IMR-90 (cell line): ENCODE measurements at regions not wholly inside any gene's neighbourhood (a gene's known extent, or its start where the extent isn't known, plus 50 kb on each side); places are given as distances from the start of the nearest gene placed in this dataset.
A peak's percentile ranks its signal among the peaks of the same experiment; 100 is the strongest.

ENCODE experiments used
- ATAC-seq: fragments of 200-7000 bp; cut with Tn5 transposase; 2 replicates; pipeline ENCODE4 v1.9.1; 2020; ENCODE audit warnings: low read depth, mild to moderate bottlenecking, moderate library complexity
- BruUV-seq: library from RNA; stranded (reverse); fragments of 400-500 nt; replicated peaks from 2 replicates; lab custom pipeline; 2021; lab: Mats Ljungman, UMichigan
- CTCF ChIA-PET: fragments of 300-600 bp; formaldehyde crosslinking; extraction: SDS; loops from one replicate; lab custom pipeline; 2021; ENCODE audit warnings: antibody characterized with exemption; lab: Yijun Ruan, JAX
- POLR2A ChIA-PET: fragments of 300-600 bp; sonication (Branson Sonifier 250); formaldehyde crosslinking; loops from one replicate; lab custom pipeline; 2022; ENCODE audit warnings: antibody characterized with exemption; ENCODE audit not compliant: unreplicated experiment; lab: Charles Lee
- DNase-seq: peaks from one replicate; pipeline ENCODE4 v3.0.0; 2013
- H2AFZ ChIP-seq: replicated peaks from 2 replicates; pipeline ENCODE3; 2013; ENCODE audit warnings: low read length, mild to moderate bottlenecking; ENCODE audit not compliant: poor library complexity
- H2AK5ac ChIP-seq: 2 replicates; pipeline ENCODE4 v1.6.1; 2013; ENCODE audit warnings: low read depth, low read length, inconsistent platforms
- H2AK9ac ChIP-seq: replicated peaks from 2 replicates; pipeline ENCODE3; 2013; ENCODE audit warnings: mild to moderate bottlenecking, low read depth, low read length, moderate library complexity; ENCODE audit not compliant: poor library complexity
- H2BK120ac ChIP-seq: 2 replicates; pipeline ENCODE4 v1.6.1; 2013; ENCODE audit warnings: low read depth, low read length, inconsistent platforms
- H2BK15ac ChIP-seq: 3 replicates; pipeline ENCODE4 v1.6.1; 2013; ENCODE audit warnings: low read depth, low read length, inconsistent platforms
- H2BK20ac ChIP-seq: 2 replicates; pipeline ENCODE4 v1.6.1; 2013; ENCODE audit warnings: low read depth, mild to moderate bottlenecking, inconsistent platforms, low read length, moderate library complexity
- H2BK5ac ChIP-seq: 2 replicates; pipeline ENCODE4 v1.6.1; 2013; ENCODE audit warnings: mild to moderate bottlenecking, low read depth, low read length, inconsistent platforms; ENCODE audit not compliant: poor library complexity, severe bottlenecking
- H3K14ac ChIP-seq: replicated peaks from 2 replicates; pipeline ENCODE4 v1.6.1; 2013; ENCODE audit warnings: low read depth, low read length, inconsistent platforms
- H3K18ac ChIP-seq: 2 replicates; pipeline ENCODE4 v1.6.1; 2013; ENCODE audit warnings: low read depth, low read length, control low read depth
- H3K23ac ChIP-seq: 2 replicates; pipeline ENCODE4 v1.6.1; 2013; ENCODE audit warnings: low read depth, low read length, inconsistent platforms
- H3K27ac ChIP-seq: 2 replicates; pipeline ENCODE4 v1.5.1; 2013; ENCODE audit warnings: mild to moderate bottlenecking, control low read depth, low read length; ENCODE audit not compliant: insufficient read depth
- H3K27me3 ChIP-seq: 2 replicates; pipeline ENCODE4 v1.6.1; 2013; ENCODE audit warnings: low read length; ENCODE audit not compliant: control insufficient read depth, insufficient read depth
- H3K36me3 ChIP-seq: 2 replicates; pipeline ENCODE4 v1.6.1; 2013; ENCODE audit warnings: low read length, mixed read lengths; ENCODE audit not compliant: control insufficient read depth, insufficient read depth
- H3K4ac ChIP-seq: 2 replicates; pipeline ENCODE4 v1.6.1; 2013; ENCODE audit warnings: low read depth, low read length, inconsistent platforms
- H3K4me1 ChIP-seq: 2 replicates; pipeline ENCODE4 v1.6.1; 2013; ENCODE audit warnings: low read length, mixed read lengths; ENCODE audit not compliant: control insufficient read depth, insufficient read depth
- H3K4me2 ChIP-seq: 2 replicates; pipeline ENCODE4 v1.6.1; 2013; ENCODE audit warnings: low read depth, mild to moderate bottlenecking, control low read depth, low read length, moderate library complexity
- H3K4me3 ChIP-seq: 2 replicates; pipeline ENCODE4 v1.5.1; 2013; ENCODE audit warnings: low read depth, mild to moderate bottlenecking, control low read depth, low read length, moderate library complexity; ENCODE audit not compliant: insufficient read depth
- H3K56ac ChIP-seq: 2 replicates; pipeline ENCODE4 v1.6.1; 2013; ENCODE audit warnings: low read length, inconsistent platforms; ENCODE audit not compliant: insufficient read depth; ENCODE audit errors: extremely low read depth
- H3K79me1 ChIP-seq, 2 experiments: 2 replicates each; pipeline ENCODE4 v1.6.1; 2013; ENCODE audit warnings: low read length in 2 of 2, inconsistent platforms in 1 of 2, low read depth in 1 of 2
- H3K9ac ChIP-seq: 2 replicates; pipeline ENCODE4 v1.6.1; 2013; ENCODE audit warnings: low read depth, low read length, control low read depth
- H3K9me1 ChIP-seq: 2 replicates; pipeline ENCODE4 v1.6.1; 2013; ENCODE audit warnings: low read length, inconsistent platforms; ENCODE audit not compliant: insufficient read depth
- H3K9me3 ChIP-seq: 2 replicates; pipeline ENCODE4 v1.6.1; 2013; ENCODE audit warnings: low read length; ENCODE audit not compliant: control insufficient read depth, insufficient read depth
- H4K20me1 ChIP-seq: 2 replicates; pipeline ENCODE4 v1.6.1; 2013; ENCODE audit warnings: low read length, inconsistent platforms; ENCODE audit not compliant: insufficient read depth
- H4K5ac ChIP-seq: 2 replicates; pipeline ENCODE4 v1.6.1; 2013; ENCODE audit warnings: mild to moderate bottlenecking, low read depth, low read length, control low read depth
- H4K8ac ChIP-seq, 2 experiments: 2 replicates each; pipeline ENCODE4 v1.6.1; 2013; ENCODE audit warnings: low read depth in 2 of 2, low read length in 2 of 2, control low read depth in 1 of 2, inconsistent platforms in 1 of 2
- H4K91ac ChIP-seq: 2 replicates; pipeline ENCODE4 v1.6.1; 2013; ENCODE audit warnings: low read depth, low read length, inconsistent platforms; ENCODE audit not compliant: insufficient read depth
- CHD1 ChIP-seq: IDR thresholded peaks from 2 replicates; pipeline ENCODE4 v1.6.1; 2012; ENCODE audit warnings: low read depth, low read length, improper control_type of control experiment
- CTCF ChIP-seq: conservative IDR thresholded peaks from 2 replicates; pipeline ENCODE4 v1.5.1; 2012; ENCODE audit warnings: mild to moderate bottlenecking, low read depth, low read length, improper control_type of control experiment
- ELK1 ChIP-seq: fragments of 150-350 bp; IDR thresholded peaks from 2 replicates; pipeline ENCODE4 v1.6.1; 2016; ENCODE audit warnings: low read depth, mild to moderate bottlenecking, low read length, moderate library complexity, borderline replicate concordance
- FOS ChIP-seq: fragments of 150-350 bp; IDR thresholded peaks from 2 replicates; pipeline ENCODE4 v1.6.1; 2016; ENCODE audit warnings: low read depth, low read length
- MAFK ChIP-seq: IDR thresholded peaks from 2 replicates; pipeline ENCODE4 v1.6.1; 2012; ENCODE audit warnings: low read depth, low read length, improper control_type of control experiment
- NFE2L2 ChIP-seq: fragments of 150-350 bp; IDR thresholded peaks from 2 replicates; pipeline ENCODE4 v1.6.1; 2016; ENCODE audit warnings: low read depth, mild to moderate bottlenecking, low read length
- POLR2A ChIP-seq: IDR thresholded peaks from 2 replicates; pipeline ENCODE4 v1.6.1; 2012; ENCODE audit warnings: mild to moderate bottlenecking, low read depth, low read length
- RAD21 ChIP-seq: IDR thresholded peaks from 2 replicates; pipeline ENCODE4 v1.6.1; 2012; ENCODE audit warnings: low read length, improper control_type of control experiment
- SMC3 ChIP-seq: fragments of 150-350 bp; IDR thresholded peaks from 2 replicates; pipeline ENCODE4 v1.6.1; 2016; ENCODE audit warnings: low read depth, mild to moderate bottlenecking, antibody characterized with exemption, low read length, moderate library complexity
- WGBS, 2 experiments: methylation state at CpG; one replicate each; pipeline versions ENCODE4 v1.1.5 to v1.1.7; 2013; ENCODE audit warnings: missing lambda C conversion rate in 2 of 2; ENCODE audit not compliant: insufficient read length in 1 of 2; ENCODE audit errors: extremely low coverage in 2 of 2; 5-methylcytosine and 5-hydroxymethylcytosine counted together
- dilution Hi-C: fragments of 300-500 bp; cut with HindIII; formaldehyde crosslinking; loops from one replicate; pipeline ENCODE4 v1.14.3; 2018; ENCODE audit warnings: low sequenced_read_pairs; ENCODE audit not compliant: unreplicated experiment
- in situ Hi-C: fragments of 300-500 bp; cut with MboI; formaldehyde crosslinking; loops from 3 replicates; pipeline ENCODE4 v1.14.3; 2019; ENCODE audit warnings: low sequenced_read_pairs, inconsistent platforms, mixed read lengths
- intact Hi-C: fragments of 100-400 bp; cut with micrococcal nuclease; formaldehyde crosslinking; loops from 2 replicates; pipeline ENCODE4 v1.10.0; 2022

GRCh38 chr3:18295171-18295920 lies 129.8 kb downstream of the SATB1 start:
- Histone ChIP-seq H3K56ac (no peak overlapping the region), H4K5ac (no peak overlapping the region), H3K4ac (no peak overlapping the region), H3K14ac (no peak overlapping the region), H3K9ac (no peak overlapping the region), H3K18ac (no peak overlapping the region), H2BK120ac (no peak overlapping the region), H3K27me3 (no peaks in the 10 kb centered on the region), H2BK5ac (no peak overlapping the region), H4K8ac (no peak overlapping the region), H3K23ac (no peak overlapping the region), H3K27ac (no peak overlapping the region), H2AFZ (peak overlapping the region; percentile 70), H2BK15ac (no peak overlapping the region), H2BK20ac (no peak overlapping the region), H3K36me3 (no peaks in the 10 kb centered on the region), H3K4me3 (no peak overlapping the region), H2AK9ac (no peak overlapping the region), H3K9me3 (no peaks in the 10 kb centered on the region), H3K4me2 (no peak overlapping the region), H2AK5ac (no peak overlapping the region), H3K9me1 (no peaks in the 10 kb centered on the region), H3K79me1 (no peaks in the 10 kb centered on the region), H3K4me1 (no peaks in the 10 kb centered on the region), H4K91ac (no peak overlapping the region), H4K20me1 (no peaks in the 10 kb centered on the region)
- no TSS peak for BruUV-seq
- in situ Hi-C loops (no loop called here), intact Hi-C loops (no loop called here), dilution Hi-C loops (no loop called here)
- TF ChIP-seq FOS = no peak
- no peak for TF ChIP-seq ELK1
- TF ChIP-seq MAFK = no peak
- no peak for TF ChIP-seq POLR2A
- TF ChIP-seq CHD1 = no peak
- TF ChIP-seq NFE2L2 = no peak
- TF ChIP-seq CTCF = 0 out of 2 replicates have a peak, but pooled peaks have one; percentile 19
- peak; percentile 41; the same call in 1 of the 2 replicates for TF ChIP-seq RAD21
- TF ChIP-seq SMC3 = no peak
- POLR2A ChIA-PET = no interaction called here
- DNase-seq (peak; percentile 46), ATAC-seq (peak; percentile 65)
- no CpG with 5 or more reads among the region's 2 CpGs for WGBS, 2 experiments
- CTCF ChIA-PET = interaction anchor here (0.8 kb wide), 1 partner anchor 16 kb away, joined by 5 read pairs; no protein-coding TSS in a partner anchor
